Smooth muscle cell (in vitro differentiated cells): ENCODE measurements at regions not wholly inside any gene's neighbourhood (a gene's known extent, or its start where the extent isn't known, plus 50 kb on each side); places are given as distances from the start of the nearest gene placed in this dataset.

Source experiments
- DNase-seq: peaks from one replicate; lab custom pipeline; 2025; ENCODE audit not compliant: unreplicated experiment; lab: John Stamatoyannopoulos, UW
- H2AFZ ChIP-seq: fragments of 200-600 bp; sonication (generic); 2 replicates; pipeline ENCODE4 v1.6.0; 2016; ENCODE audit warnings: antibody characterized with exemption, low read depth, mild to moderate bottlenecking
- H3F3A ChIP-seq: fragments of 200-600 bp; sonication (generic); 2 replicates; pipeline ENCODE4 v1.6.0; 2017; ENCODE audit warnings: antibody characterized with exemption, low read depth
- H3K27ac ChIP-seq: fragments of 200-600 bp; sonication (generic); 2 replicates; pipeline ENCODE4 v1.5.1; 2016; ENCODE audit warnings: low read depth, mild to moderate bottlenecking
- H3K27me3 ChIP-seq: fragments of 200-600 bp; sonication (generic); 2 replicates; pipeline ENCODE4 v1.6.1; 2016; ENCODE audit warnings: low read depth, mild to moderate bottlenecking
- H3K36me3 ChIP-seq: fragments of 200-600 bp; sonication (generic); 2 replicates; pipeline ENCODE4 v1.5.1; 2016; ENCODE audit warnings: low read depth
- H3K4me1 ChIP-seq: fragments of 200-600 bp; sonication (generic); 2 replicates; pipeline ENCODE4 v1.5.1; 2016; ENCODE audit warnings: low read depth
- H3K4me2 ChIP-seq: fragments of 200-600 bp; sonication (generic); 2 replicates; pipeline ENCODE4 v1.6.0; 2016; ENCODE audit warnings: mild to moderate bottlenecking
- H3K4me3 ChIP-seq: fragments of 200-600 bp; sonication (generic); 2 replicates; pipeline ENCODE4 v1.5.1; 2016; ENCODE audit warnings: mild to moderate bottlenecking
- H3K79me2 ChIP-seq: fragments of 200-600 bp; sonication (generic); 2 replicates; pipeline ENCODE4 v1.6.0; 2016; ENCODE audit warnings: low read depth, mild to moderate bottlenecking
- H3K9ac ChIP-seq: fragments of 200-600 bp; sonication (generic); 2 replicates; pipeline ENCODE4 v1.6.0; 2016; ENCODE audit warnings: low read depth
- H3K9me3 ChIP-seq: fragments of 200-600 bp; sonication (generic); replicated peaks from 2 replicates; pipeline ENCODE4 v1.5.1; 2016; ENCODE audit warnings: low read depth
- H4K20me1 ChIP-seq: fragments of 200-600 bp; sonication (generic); 2 replicates; pipeline ENCODE4 v1.6.0; 2016; ENCODE audit warnings: low read depth
- WGBS: methylation state at CpG from one replicate; pipeline ENCODE4 v1.1.7; 2016; ENCODE audit warnings: low lambda C conversion rate; 5-methylcytosine and 5-hydroxymethylcytosine counted together
- TF ChIP-seq, protein P1 (sequence below): fragments of 200-600 bp; sonication (generic); IDR thresholded peaks from 2 replicates; pipeline ENCODE4 v1.5.1; 2017; ENCODE audit warnings: borderline replicate concordance, mild to moderate bottlenecking, antibody characterized with exemption; ENCODE audit not compliant: insufficient read depth, poor library complexity, severe bottlenecking

DNA sequence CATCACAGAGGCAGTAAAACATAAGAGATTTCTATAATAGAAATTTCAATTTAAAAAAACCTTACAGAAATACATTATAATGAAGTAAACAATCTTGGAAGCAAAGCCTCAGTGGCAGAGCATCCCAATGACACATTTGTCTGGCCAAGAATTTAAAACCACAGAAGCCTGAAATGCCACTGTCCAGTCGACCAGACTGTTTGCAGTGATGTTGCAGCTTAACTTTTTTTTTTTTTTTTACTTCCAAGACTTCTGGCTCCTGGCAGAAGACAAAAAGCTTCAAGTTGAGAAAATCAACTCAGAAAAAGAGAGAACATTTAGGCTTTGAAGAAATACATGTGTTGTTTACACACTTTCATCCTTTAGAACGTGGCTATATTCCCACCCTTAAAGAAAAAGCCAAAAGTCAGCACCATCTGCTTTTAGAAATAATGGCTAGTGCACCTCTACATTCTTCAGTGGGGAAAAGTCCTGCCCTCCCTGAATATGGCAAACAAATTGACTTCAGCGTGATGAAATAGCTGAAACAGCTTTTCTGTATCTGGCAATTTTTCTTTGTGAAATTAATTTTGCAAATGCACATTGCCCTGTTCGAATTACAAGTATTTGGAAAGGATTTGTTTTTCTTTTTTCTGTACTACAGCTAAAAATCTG is 205.5 kb upstream of the MON1B start:
- H3K27me3 ChIP-seq = no peaks in the 10 kb centered on the region
- H3K27ac ChIP-seq = peak overlapping the region; percentile 38
- TF ChIP-seq, protein P1, sequence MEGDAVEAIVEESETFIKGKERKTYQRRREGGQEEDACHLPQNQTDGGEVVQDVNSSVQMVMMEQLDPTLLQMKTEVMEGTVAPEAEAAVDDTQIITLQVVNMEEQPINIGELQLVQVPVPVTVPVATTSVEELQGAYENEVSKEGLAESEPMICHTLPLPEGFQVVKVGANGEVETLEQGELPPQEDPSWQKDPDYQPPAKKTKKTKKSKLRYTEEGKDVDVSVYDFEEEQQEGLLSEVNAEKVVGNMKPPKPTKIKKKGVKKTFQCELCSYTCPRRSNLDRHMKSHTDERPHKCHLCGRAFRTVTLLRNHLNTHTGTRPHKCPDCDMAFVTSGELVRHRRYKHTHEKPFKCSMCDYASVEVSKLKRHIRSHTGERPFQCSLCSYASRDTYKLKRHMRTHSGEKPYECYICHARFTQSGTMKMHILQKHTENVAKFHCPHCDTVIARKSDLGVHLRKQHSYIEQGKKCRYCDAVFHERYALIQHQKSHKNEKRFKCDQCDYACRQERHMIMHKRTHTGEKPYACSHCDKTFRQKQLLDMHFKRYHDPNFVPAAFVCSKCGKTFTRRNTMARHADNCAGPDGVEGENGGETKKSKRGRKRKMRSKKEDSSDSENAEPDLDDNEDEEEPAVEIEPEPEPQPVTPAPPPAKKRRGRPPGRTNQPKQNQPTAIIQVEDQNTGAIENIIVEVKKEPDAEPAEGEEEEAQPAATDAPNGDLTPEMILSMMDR = no peak
- WGBS = 46% methylated on average over 4 of the region's 4 CpGs
- peaks cover 8% of the 10 kb centered on the region for H3F3A ChIP-seq
- H3K4me3 ChIP-seq = no peak overlapping the region
- H3K4me1 ChIP-seq = peaks cover 15% of the 10 kb centered on the region
- no peak for DNase-seq
- no peak overlapping the region for H2AFZ ChIP-seq
- no peaks in the 10 kb centered on the region for H3K79me2 ChIP-seq
- H3K9ac ChIP-seq = no peak overlapping the region
- no peaks in the 10 kb centered on the region for H3K36me3 ChIP-seq
- no peaks in the 10 kb centered on the region for H3K9me3 ChIP-seq
- no peaks in the 10 kb centered on the region for H4K20me1 ChIP-seq
- peak overlapping the region; percentile 32 for H3K4me2 ChIP-seq

DNA sequence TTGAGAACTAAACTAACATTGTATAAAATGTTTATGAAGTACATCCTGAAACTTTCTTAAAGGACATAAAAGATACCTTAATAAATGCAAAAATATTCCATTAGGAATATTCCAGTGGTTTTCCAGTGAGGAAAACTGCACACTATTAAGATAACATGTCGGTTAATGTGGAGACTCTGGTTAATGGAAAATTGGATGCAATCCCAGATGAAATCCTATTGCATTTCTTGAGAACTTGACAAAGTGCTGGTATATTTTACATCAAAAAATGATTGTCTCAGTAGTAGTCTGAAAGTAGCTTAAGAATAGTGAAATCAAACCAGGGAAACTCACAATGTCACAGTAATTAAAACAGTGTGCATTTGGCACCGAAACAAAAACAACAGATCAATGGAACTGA is 202.5 kb upstream of the MON1B start:
- no peak for DNase-seq
- H3K79me2 ChIP-seq = no peaks in the 10 kb centered on the region
- no peaks in the 10 kb centered on the region for H3K9me3 ChIP-seq
- H3K27me3 ChIP-seq = no peaks in the 10 kb centered on the region
- no peak overlapping the region for H3K4me2 ChIP-seq
- peaks cover 8% of the 10 kb centered on the region for H3F3A ChIP-seq
- no peak overlapping the region for H2AFZ ChIP-seq
- peaks cover 15% of the 10 kb centered on the region for H3K4me1 ChIP-seq
- TF ChIP-seq, protein P1 = no peak
- WGBS = 70% methylated on average over 2 of the region's 2 CpGs
- H3K27ac ChIP-seq = no peak overlapping the region
- H3K4me3 ChIP-seq = no peak overlapping the region
- H4K20me1 ChIP-seq = no peaks in the 10 kb centered on the region
- H3K9ac ChIP-seq = no peak overlapping the region
- no peaks in the 10 kb centered on the region for H3K36me3 ChIP-seq

DNA sequence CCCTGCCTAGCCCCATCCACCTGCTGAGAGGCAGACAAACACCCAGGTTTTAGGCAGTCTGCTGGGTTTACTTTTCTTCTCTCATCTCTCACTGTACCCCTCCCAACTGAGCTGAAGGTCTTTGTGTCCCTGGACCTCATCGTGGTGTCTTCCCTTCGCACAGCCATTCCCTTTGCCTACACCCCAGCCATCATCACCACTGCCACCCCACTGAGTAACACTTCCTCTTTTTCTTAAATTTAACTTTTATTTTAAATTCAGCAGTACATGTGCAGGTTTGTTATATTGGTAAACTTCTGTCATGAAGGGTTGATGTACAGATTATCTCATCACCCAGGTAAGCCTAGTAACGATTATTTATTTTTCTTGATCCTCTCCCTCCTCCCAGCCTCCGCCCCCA is 188.3 kb upstream of the MON1B start:
- 96% methylated on average over 4 of the region's 4 CpGs for WGBS
- no peak overlapping the region for H3K9ac ChIP-seq
- H3K4me1 ChIP-seq = no peaks in the 10 kb centered on the region
- no peaks in the 10 kb centered on the region for H3K36me3 ChIP-seq
- no peak overlapping the region for H2AFZ ChIP-seq
- H3K9me3 ChIP-seq = no peaks in the 10 kb centered on the region
- no peak overlapping the region for H3K4me3 ChIP-seq
- no peak overlapping the region for H3K4me2 ChIP-seq
- H4K20me1 ChIP-seq = no peaks in the 10 kb centered on the region
- no peak for DNase-seq
- TF ChIP-seq, protein P1 = no peak
- H3K27me3 ChIP-seq = no peaks in the 10 kb centered on the region
- H3K27ac ChIP-seq = no peak overlapping the region
- no peaks in the 10 kb centered on the region for H3K79me2 ChIP-seq
- H3F3A ChIP-seq = no peaks in the 10 kb centered on the region

DNA sequence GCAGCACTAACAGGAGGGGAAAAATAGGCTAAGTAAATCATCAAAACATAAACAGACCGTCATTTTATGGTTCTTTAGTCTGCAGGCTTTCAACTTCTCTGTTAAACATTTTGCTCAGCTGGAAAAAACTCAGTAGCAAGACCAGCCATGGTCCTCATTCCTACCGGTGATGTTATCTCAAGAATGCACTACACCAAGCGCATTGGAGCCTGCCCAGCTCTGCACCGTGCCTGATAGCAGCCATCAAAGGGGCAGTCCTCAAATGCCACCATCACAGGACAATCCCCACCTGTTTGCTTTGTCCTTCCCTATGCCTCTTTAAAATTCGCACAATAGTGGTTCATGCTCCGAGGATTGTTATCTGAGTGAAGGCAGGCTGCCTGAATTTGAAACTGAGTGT is 181.5 kb upstream of the MON1B start:
- H3K9ac ChIP-seq = no peak overlapping the region
- H3K79me2 ChIP-seq = no peaks in the 10 kb centered on the region
- H3K27ac ChIP-seq = no peak overlapping the region
- DNase-seq = no peak
- H3K27me3 ChIP-seq = no peaks in the 10 kb centered on the region
- H3F3A ChIP-seq = peaks cover 11% of the 10 kb centered on the region
- no peak overlapping the region for H2AFZ ChIP-seq
- peak overlapping the region; percentile 6 for H3K4me2 ChIP-seq
- no peak overlapping the region for H3K4me3 ChIP-seq
- 32% methylated on average over 6 of the region's 6 CpGs for WGBS
- H3K4me1 ChIP-seq = no peaks in the 10 kb centered on the region
- TF ChIP-seq, protein P1 = no peak
- H4K20me1 ChIP-seq = no peaks in the 10 kb centered on the region
- H3K9me3 ChIP-seq = no peaks in the 10 kb centered on the region
- no peaks in the 10 kb centered on the region for H3K36me3 ChIP-seq
